CD4-positive, alpha-beta memory T cell (primary cell): ENCODE measurements at regions not wholly inside any gene's neighbourhood (a gene's known extent, or its start where the extent isn't known, plus 50 kb on each side); places are given as distances from the start of the nearest gene placed in this dataset.

Source experiments
- CTCF ChIA-PET: fragments of 350-600 bp; sonication (Branson Sonifier 250); formaldehyde crosslinking; loops from one replicate; lab custom pipeline; 2021; ENCODE audit warnings: inconsistent platforms; ENCODE audit not compliant: partially characterized antibody; lab: Charles Lee
- POLR2A ChIA-PET: fragments of 350-600 bp; sonication (Branson Sonifier 250); formaldehyde crosslinking; loops from one replicate; lab custom pipeline; 2021; ENCODE audit not compliant: partially characterized antibody; lab: Charles Lee
- DNase-seq, 5 donors: peaks; one replicate each; pipeline versions ENCODE4 v3.0.0 to v3.0.0-alpha.2; 2020 to 2022; ENCODE audit warnings: mixed read lengths in 1 of 5
- H3K27ac ChIP-seq: one replicate; pipeline ENCODE4 v1.7.0; 2013; ENCODE audit warnings: low read depth, low read length
- H3K27me3 ChIP-seq: 2 replicates; pipeline ENCODE4 v1.7.0; 2013; ENCODE audit warnings: mild to moderate bottlenecking, low read length, moderate library complexity; ENCODE audit not compliant: insufficient read depth
- H3K36me3 ChIP-seq: 2 replicates; pipeline ENCODE4 v1.7.0; 2013; ENCODE audit warnings: mild to moderate bottlenecking, low read length, moderate library complexity; ENCODE audit not compliant: insufficient read depth
- H3K4me1 ChIP-seq: 2 replicates; pipeline ENCODE4 v1.7.0; 2013; ENCODE audit warnings: mild to moderate bottlenecking, low read length, moderate library complexity; ENCODE audit not compliant: insufficient read depth
- H3K4me3 ChIP-seq, 2 donors: one replicate each; pipeline ENCODE4 v1.7.0; 2013; ENCODE audit warnings: low read length in 2 of 2, mild to moderate bottlenecking in 1 of 2
- H3K9me3 ChIP-seq, 2 donors: one replicate each; pipeline ENCODE4 v1.7.0; 2013; ENCODE audit warnings: low read length in 2 of 2, control low read depth in 1 of 2; ENCODE audit not compliant: control insufficient read depth in 1 of 2
- H3K27ac Mint-ChIP-seq, 7 donors: one replicate each; pipeline ENCODE4 v1.8.0; 2020 to 2021; ENCODE audit warnings: mixed read lengths in 7 of 7, mild to moderate bottlenecking in 6 of 7, inconsistent platforms in 3 of 7, moderate library complexity in 3 of 7
- H3K27me3 Mint-ChIP-seq, 2 donors: one replicate each; pipeline ENCODE4 v1.8.0; 2020 to 2021; ENCODE audit warnings: mixed read lengths in 2 of 2
- H3K36me3 Mint-ChIP-seq, 2 donors: one replicate each; pipeline ENCODE4 v1.8.0; 2020 to 2021; ENCODE audit warnings: mixed read lengths in 2 of 2, inconsistent platforms in 1 of 2, mild to moderate bottlenecking in 1 of 2
- H3K4me1 Mint-ChIP-seq, 4 donors: one replicate each; pipeline ENCODE4 v1.8.0; 2020 to 2021; ENCODE audit warnings: mixed read lengths in 4 of 4, mild to moderate bottlenecking in 1 of 4
- H3K4me3 Mint-ChIP-seq, 8 donors: one replicate each; pipeline ENCODE4 v1.8.0; 2020 to 2021; ENCODE audit warnings: mixed read lengths in 8 of 8, mild to moderate bottlenecking in 7 of 8, moderate library complexity in 6 of 8, inconsistent platforms in 3 of 8
- H3K9me3 Mint-ChIP-seq, 8 donors: one replicate each; pipeline ENCODE4 v1.8.0; 2020 to 2021; ENCODE audit warnings: mixed read lengths in 8 of 8, mild to moderate bottlenecking in 5 of 8, inconsistent platforms in 3 of 8, moderate library complexity in 1 of 8
- intact Hi-C: fragments of 100-400 bp; cut with micrococcal nuclease; formaldehyde crosslinking; loops from one replicate; pipeline ENCODE4 v1.15.1; 2023

DNA sequence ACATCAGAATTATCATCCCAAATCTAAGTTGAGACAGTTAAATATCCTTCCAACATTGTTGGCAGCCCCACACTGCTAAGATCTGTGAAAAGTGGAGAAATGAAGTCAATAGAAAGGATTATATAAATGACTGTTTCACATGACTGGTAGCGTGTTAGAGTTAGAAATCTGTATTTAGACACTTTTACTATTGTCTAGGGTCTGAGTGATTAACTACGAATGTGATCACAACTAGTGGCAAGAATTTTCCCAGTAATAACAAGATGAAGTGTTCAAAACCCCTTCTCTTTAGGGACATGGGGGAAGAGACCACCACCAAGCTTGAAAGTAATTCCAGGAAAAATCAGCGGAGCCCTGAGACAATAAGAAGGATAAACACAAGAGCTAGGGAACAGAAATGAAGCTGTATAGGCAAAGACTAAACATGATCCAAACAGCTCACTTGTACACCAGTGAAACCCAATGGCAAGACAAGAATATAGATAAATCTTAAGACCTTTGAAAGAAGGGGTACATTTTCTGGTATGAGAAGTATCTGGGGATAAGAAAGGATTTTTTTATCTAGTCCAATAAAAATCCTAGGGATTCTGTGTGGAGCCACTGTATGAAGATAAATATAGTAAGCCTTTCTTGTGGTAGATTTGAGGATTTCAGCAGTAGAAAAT, 646.6 kb upstream of the USP24 start:
- Histone ChIP-seq H3K9me3 (no peaks in the 10 kb centered on the region), H3K4me1 (no peaks in the 10 kb centered on the region), H3K4me3 (no peak overlapping the region), H3K27me3 (no peaks in the 10 kb centered on the region), H3K36me3 (no peaks in the 10 kb centered on the region), H3K27ac (no peak overlapping the region)
- CTCF ChIA-PET = no interaction called here
- peaks cover 0 to 2% (median 0%) of the 10 kb centered on the region in 8 donors for H3K9me3 Mint-ChIP-seq
- no peak for DNase-seq
- no peak overlapping the region for H3K4me3 Mint-ChIP-seq
- intact Hi-C loops = no loop called here
- H3K36me3 Mint-ChIP-seq = no peaks in the 10 kb centered on the region
- H3K27me3 Mint-ChIP-seq = peaks cover 2% of the 10 kb centered on the region in 2 donors
- H3K4me1 Mint-ChIP-seq = no peaks in the 10 kb centered on the region
- POLR2A ChIA-PET = no interaction called here
- no peak overlapping the region for H3K27ac Mint-ChIP-seq

DNA sequence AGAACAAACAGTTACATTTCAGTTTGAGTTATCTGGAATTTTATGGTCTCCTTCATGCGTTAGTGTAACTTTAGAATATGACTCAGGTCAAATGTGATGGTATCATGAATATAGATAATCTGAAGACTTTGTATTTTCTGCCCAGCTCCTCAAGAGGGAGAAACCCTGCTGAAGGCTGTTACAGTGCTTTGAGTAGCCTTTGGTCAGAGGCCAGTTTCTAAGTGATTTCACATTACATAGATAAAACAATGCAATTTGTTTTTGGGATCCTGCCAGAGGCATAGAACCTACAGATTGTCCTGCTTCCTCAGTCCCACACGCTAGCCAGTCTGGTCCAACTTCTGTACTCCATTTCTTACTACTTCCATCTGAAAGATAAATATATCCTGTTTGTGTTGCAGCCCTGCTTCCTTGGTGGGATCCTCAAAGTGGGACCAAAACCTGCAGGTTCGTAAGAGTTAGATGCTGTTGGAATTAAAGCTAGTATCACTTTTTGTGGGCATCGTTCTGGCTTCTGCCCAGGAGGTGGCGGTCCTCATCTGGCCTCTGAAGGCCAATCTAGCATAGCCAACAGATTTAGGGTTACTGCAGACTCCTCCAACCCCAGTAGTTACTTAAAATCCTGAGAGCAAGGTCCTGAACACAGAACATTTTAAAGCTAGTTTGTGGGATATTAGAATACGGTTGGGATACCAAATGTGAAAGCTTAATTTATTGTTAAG, 645.8 kb upstream of the USP24 start:
- no peak overlapping the region for H3K4me3 Mint-ChIP-seq
- H3K27ac Mint-ChIP-seq = no peak overlapping the region
- no peaks in the 10 kb centered on the region for H3K27me3 ChIP-seq

DNA sequence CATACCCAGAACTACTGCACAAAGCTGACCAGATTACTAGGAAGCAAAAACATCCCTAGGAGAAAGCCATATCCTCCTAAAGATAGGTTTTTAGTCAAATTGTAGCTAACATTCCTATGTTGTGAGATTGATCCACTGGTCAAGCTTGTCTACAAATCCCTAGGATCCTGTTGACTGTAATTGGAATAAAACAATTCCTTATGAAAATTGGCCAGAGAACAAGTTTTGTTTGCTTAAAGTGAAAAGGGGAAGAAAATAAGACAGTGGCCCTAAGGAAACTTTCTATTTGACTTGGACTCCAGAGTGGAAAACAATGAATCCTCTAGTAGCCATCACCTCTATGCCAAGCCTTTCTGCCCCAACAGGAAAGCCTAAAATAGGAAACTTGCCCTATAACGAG, 645.2 kb upstream of the USP24 start:
- intact Hi-C loops = no loop called here
- H3K4me3 ChIP-seq = no peak overlapping the region
- H3K4me1 ChIP-seq = no peaks in the 10 kb centered on the region
- H3K27me3 ChIP-seq = no peaks in the 10 kb centered on the region
- peaks cover 2% of the 10 kb centered on the region in 2 donors for H3K27me3 Mint-ChIP-seq
- no peaks in the 10 kb centered on the region for H3K4me1 Mint-ChIP-seq
- ChIA-PET POLR2A (no interaction called here), CTCF (no interaction called here)
- no peaks in the 10 kb centered on the region for H3K36me3 ChIP-seq
- peaks cover 0 to 2% (median 0%) of the 10 kb centered on the region in 8 donors for H3K9me3 Mint-ChIP-seq
- H3K27ac ChIP-seq = no peak overlapping the region
- H3K27ac Mint-ChIP-seq = no peak overlapping the region
- no peaks in the 10 kb centered on the region for H3K36me3 Mint-ChIP-seq
- no peak overlapping the region for H3K4me3 Mint-ChIP-seq
- DNase-seq = no peak
- no peaks in the 10 kb centered on the region for H3K9me3 ChIP-seq

More for the DNA sequence above, 645.8 kb upstream of the USP24 start:
- H3K9me3 Mint-ChIP-seq = peaks cover 0 to 2% (median 0%) of the 10 kb centered on the region in 8 donors
- Histone ChIP-seq H3K4me3 (no peak overlapping the region), H3K4me1 (no peaks in the 10 kb centered on the region), H3K9me3 (no peaks in the 10 kb centered on the region), H3K36me3 (no peaks in the 10 kb centered on the region), H3K27ac (no peak overlapping the region)
- H3K36me3 Mint-ChIP-seq = no peaks in the 10 kb centered on the region
- peaks cover 2% of the 10 kb centered on the region in 2 donors for H3K27me3 Mint-ChIP-seq
- H3K4me1 Mint-ChIP-seq = no peaks in the 10 kb centered on the region
- DNase-seq = no peak
- ChIA-PET CTCF (no interaction called here), POLR2A (no interaction called here)
- intact Hi-C loops = no loop called here

DNA sequence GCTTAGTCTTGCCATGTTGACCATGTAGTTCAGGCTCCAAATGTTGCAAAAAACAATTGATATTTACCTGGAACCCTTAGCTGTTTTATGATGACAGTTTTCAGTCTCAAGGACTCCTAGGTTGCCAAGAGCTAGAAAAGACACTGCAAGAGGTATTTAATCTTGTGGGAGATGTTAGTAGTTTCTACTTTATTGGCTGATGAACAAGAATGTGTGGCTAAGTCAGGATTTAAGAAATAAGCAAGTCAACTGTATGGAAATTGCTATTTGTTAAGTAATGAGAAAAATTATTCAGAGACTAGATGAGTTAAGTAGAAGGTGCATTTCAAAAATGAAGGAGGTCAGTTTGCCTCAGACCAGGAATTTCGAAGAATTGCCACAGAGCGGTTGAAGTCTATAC, 639.7 kb upstream of the USP24 start:
- Histone ChIP-seq H3K9me3 (no peaks in the 10 kb centered on the region), H3K4me3 (no peak overlapping the region), H3K27ac (no peak overlapping the region), H3K4me1 (no peaks in the 10 kb centered on the region), H3K36me3 (no peaks in the 10 kb centered on the region), H3K27me3 (no peaks in the 10 kb centered on the region)
- H3K4me3 Mint-ChIP-seq = no peak overlapping the region
- no peaks in the 10 kb centered on the region for H3K4me1 Mint-ChIP-seq
- ChIA-PET CTCF (no interaction called here), POLR2A (no interaction called here)
- peaks cover 0 to 3% (median 0%) of the 10 kb centered on the region in 8 donors for H3K9me3 Mint-ChIP-seq
- intact Hi-C loops = no loop called here
- no peak overlapping the region for H3K27ac Mint-ChIP-seq
- no peaks in the 10 kb centered on the region for H3K36me3 Mint-ChIP-seq
- H3K27me3 Mint-ChIP-seq = peaks cover 0 to 2% of the 10 kb centered on the region in 2 donors
- DNase-seq = no peak

DNA sequence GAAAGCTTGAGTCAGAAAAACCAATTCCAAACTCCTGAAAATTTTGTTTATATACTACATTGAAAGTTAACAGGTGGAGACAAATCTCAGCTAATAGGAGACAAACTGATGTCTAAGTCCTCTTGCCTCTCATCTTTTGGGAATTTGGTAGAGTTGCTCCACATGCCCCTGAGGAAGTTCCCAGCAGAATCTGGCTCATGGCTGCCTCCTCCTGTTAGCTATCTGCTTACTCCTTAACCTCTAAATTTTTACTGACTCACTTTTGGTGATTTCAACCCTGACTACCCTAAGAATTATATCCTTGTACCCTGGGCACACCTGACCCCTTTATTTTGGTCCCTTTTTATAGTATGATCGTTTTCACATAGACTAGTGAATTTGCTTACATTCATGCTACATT, 633.7 kb upstream of the USP24 start:
- no peak overlapping the region for H3K27ac ChIP-seq
- Mint-ChIP-seq H3K27ac (no peak overlapping the region), H3K4me3 (no peak overlapping the region), H3K27me3 (peaks cover 2% of the 10 kb centered on the region in 2 donors), H3K36me3 (no peaks in the 10 kb centered on the region), H3K4me1 (no peaks in the 10 kb centered on the region), H3K9me3 (peaks cover 0 to 5% (median 0%) of the 10 kb centered on the region in 8 donors)
- H3K9me3 ChIP-seq = no peaks in the 10 kb centered on the region
- no peaks in the 10 kb centered on the region for H3K36me3 ChIP-seq
- ChIA-PET POLR2A (no interaction called here), CTCF (no interaction called here)
- DNase-seq = no peak
- intact Hi-C loops = no loop called here
- no peaks in the 10 kb centered on the region for H3K4me1 ChIP-seq
- no peak overlapping the region for H3K4me3 ChIP-seq
- no peaks in the 10 kb centered on the region for H3K27me3 ChIP-seq

DNA sequence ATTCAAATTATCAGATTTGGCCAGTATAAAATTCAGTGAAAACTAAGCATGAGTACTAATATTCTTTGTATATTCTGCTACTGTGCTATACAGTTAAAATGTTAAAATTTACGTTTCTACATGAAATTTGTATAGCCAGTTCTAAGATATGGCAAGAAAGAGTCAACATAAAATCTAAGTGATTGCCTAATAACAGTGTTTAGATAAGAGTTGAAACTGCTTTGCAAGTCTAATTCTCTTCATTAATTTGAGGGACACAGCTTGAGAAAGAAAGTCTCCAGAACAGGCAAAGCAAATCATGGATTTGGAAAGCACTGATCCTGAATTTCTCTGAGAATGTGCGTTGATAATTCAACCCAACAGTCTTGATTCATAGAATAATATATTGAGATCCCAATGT, 630.9 kb upstream of the USP24 start:
- no peak overlapping the region for H3K4me3 ChIP-seq
- DNase-seq = no peak
- intact Hi-C loops = no loop called here
- H3K27me3 Mint-ChIP-seq = peaks cover 2% of the 10 kb centered on the region in 2 donors
- H3K27ac ChIP-seq = no peak overlapping the region
- no peaks in the 10 kb centered on the region for H3K4me1 Mint-ChIP-seq
- no peaks in the 10 kb centered on the region for H3K9me3 ChIP-seq
- no peaks in the 10 kb centered on the region for H3K27me3 ChIP-seq
- POLR2A ChIA-PET = no interaction called here
- H3K27ac Mint-ChIP-seq = no peak overlapping the region
- H3K9me3 Mint-ChIP-seq = peaks cover 0 to 5% (median 0%) of the 10 kb centered on the region in 8 donors
- H3K36me3 ChIP-seq = no peaks in the 10 kb centered on the region
- CTCF ChIA-PET = no interaction called here
- no peak overlapping the region for H3K4me3 Mint-ChIP-seq
- no peaks in the 10 kb centered on the region for H3K36me3 Mint-ChIP-seq
- no peaks in the 10 kb centered on the region for H3K4me1 ChIP-seq

DNA sequence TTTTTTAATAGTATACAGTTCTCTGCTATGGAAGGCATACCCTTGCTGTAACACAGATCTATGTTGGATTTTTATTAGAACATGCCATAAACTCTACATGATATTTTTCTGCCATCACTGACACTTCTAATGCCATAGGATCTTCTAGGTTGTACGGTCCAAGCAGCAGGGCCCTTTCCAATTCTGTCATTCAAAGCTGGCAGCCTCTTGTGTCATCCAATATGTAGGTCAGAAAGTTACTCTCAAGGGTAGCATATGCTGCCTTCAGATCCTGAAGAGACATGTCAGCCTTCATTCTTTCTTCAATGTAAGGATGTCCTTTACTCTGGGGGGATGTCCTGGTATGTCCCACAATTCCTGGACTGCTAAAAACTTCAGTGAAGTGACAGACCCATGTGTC, 629.2 kb upstream of the USP24 start:
- Histone ChIP-seq H3K4me3 (no peak overlapping the region), H3K27me3 (no peaks in the 10 kb centered on the region), H3K9me3 (no peaks in the 10 kb centered on the region), H3K27ac (no peak overlapping the region), H3K4me1 (no peaks in the 10 kb centered on the region), H3K36me3 (no peaks in the 10 kb centered on the region)
- ChIA-PET CTCF (no interaction called here), POLR2A (no interaction called here)
- intact Hi-C loops = no loop called here
- H3K4me1 Mint-ChIP-seq = no peaks in the 10 kb centered on the region
- peaks cover 0 to 5% (median 0%) of the 10 kb centered on the region in 8 donors for H3K9me3 Mint-ChIP-seq
- DNase-seq = no peak
- no peaks in the 10 kb centered on the region for H3K36me3 Mint-ChIP-seq
- peaks cover 0 to 2% of the 10 kb centered on the region in 2 donors for H3K27me3 Mint-ChIP-seq
- H3K27ac Mint-ChIP-seq = no peak overlapping the region
- H3K4me3 Mint-ChIP-seq = no peak overlapping the region
